IPS-15b (cell line): ENCODE measurements at regions not wholly inside any gene's neighbourhood (a gene's known extent, or its start where the extent isn't known, plus 50 kb on each side); places are given as distances from the start of the nearest gene placed in this dataset.
"Not testable (repeated sequence)": the region's sequence is repeated elsewhere in the genome, so short reads cannot be mapped to it uniquely, and the experiment has no call there.

Experiments
- H3K27me3 ChIP-seq: one replicate; pipeline ENCODE4 v1.6.1; 2013; ENCODE audit warnings: low read length; ENCODE audit not compliant: control insufficient read depth, insufficient read depth
- H3K36me3 ChIP-seq: one replicate; pipeline ENCODE4 v1.6.1; 2013; ENCODE audit warnings: low read length; ENCODE audit not compliant: control insufficient read depth, insufficient read depth
- H3K4me1 ChIP-seq: one replicate; pipeline ENCODE4 v1.6.1; 2013; ENCODE audit warnings: mild to moderate bottlenecking, low read length; ENCODE audit not compliant: control insufficient read depth, insufficient read depth
- H3K4me3 ChIP-seq: one replicate; pipeline ENCODE4 v1.5.1; 2013; ENCODE audit warnings: low read depth, low read length
- H3K9ac ChIP-seq: one replicate; pipeline ENCODE4 v1.6.1; 2013; ENCODE audit warnings: low read depth, mild to moderate bottlenecking, low read length
- H3K9me3 ChIP-seq: one replicate; pipeline ENCODE4 v1.6.1; 2013; ENCODE audit warnings: mild to moderate bottlenecking, low read length; ENCODE audit not compliant: control insufficient read depth, insufficient read depth

- Histone ChIP-seq H3K9me3 (no peaks in the 10 kb centered on the region), H3K9ac (no peak overlapping the region), H3K27me3 (no peaks in the 10 kb centered on the region), H3K36me3 (no peaks in the 10 kb centered on the region), H3K4me3 (no peak overlapping the region), H3K4me1 (no peaks in the 10 kb centered on the region)
Measured at GRCh38 chr17:71192039-71192555, 928.7 kb upstream of the SOX9 start.

- H3K9me3 ChIP-seq = no peaks in the 10 kb centered on the region
- no peak overlapping the region for H3K4me3 ChIP-seq
- H3K9ac ChIP-seq = no peak overlapping the region
- no peaks in the 10 kb centered on the region for H3K36me3 ChIP-seq
- H3K4me1 ChIP-seq = no peaks in the 10 kb centered on the region
- H3K27me3 ChIP-seq = no peaks in the 10 kb centered on the region
Measured at GRCh38 chr17:71192848-71193247, 928.0 kb upstream of the SOX9 start.

- H3K4me1 ChIP-seq = no peaks in the 10 kb centered on the region
- no peak overlapping the region for H3K4me3 ChIP-seq
- no peak overlapping the region for H3K9ac ChIP-seq
Measured at GRCh38 chr17:71200597-71200996, 920.2 kb upstream of the SOX9 start.

GRCh38 chr17:71201639-71202038 lies 919.2 kb upstream of the SOX9 start:
- Histone ChIP-seq H3K9ac (no peak overlapping the region), H3K4me1 (no peaks in the 10 kb centered on the region), H3K9me3 (no peaks in the 10 kb centered on the region), H3K27me3 (no peaks in the 10 kb centered on the region), H3K36me3 (no peaks in the 10 kb centered on the region), H3K4me3 (no peak overlapping the region)

More at GRCh38 chr17:71200597-71200996, 920.2 kb upstream of the SOX9 start:
- H3K9me3 ChIP-seq = no peaks in the 10 kb centered on the region
- H3K36me3 ChIP-seq = no peaks in the 10 kb centered on the region
- no peaks in the 10 kb centered on the region for H3K27me3 ChIP-seq

DNA sequence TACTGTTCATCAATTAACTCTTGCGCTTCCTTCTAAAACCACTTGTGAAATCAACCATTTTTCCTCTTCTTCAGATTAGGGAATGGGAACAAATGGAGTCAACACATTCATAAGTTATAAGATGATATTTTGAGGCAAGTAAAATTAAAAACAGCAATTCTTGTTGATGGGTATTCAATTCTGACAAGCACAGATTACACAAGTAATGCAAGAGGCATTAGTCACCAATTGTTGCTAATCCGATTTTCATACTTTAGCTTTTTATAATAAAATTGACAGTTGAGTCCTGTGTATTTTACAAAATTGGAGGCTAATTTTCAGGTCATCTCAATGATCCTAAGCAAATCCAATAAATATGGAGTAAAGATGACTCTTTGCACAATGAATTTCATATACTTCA lies 918.4 kb upstream of the SOX9 start:
- H3K9ac ChIP-seq = no peak overlapping the region
- no peaks in the 10 kb centered on the region for H3K36me3 ChIP-seq
- no peaks in the 10 kb centered on the region for H3K9me3 ChIP-seq

GRCh38 chr17:71203953-71204352 lies 916.9 kb upstream of the SOX9 start:
- H3K27me3 ChIP-seq = no peaks in the 10 kb centered on the region
- H3K9ac ChIP-seq = no peak overlapping the region
- H3K4me3 ChIP-seq = no peak overlapping the region
- H3K4me1 ChIP-seq = no peaks in the 10 kb centered on the region
- no peaks in the 10 kb centered on the region for H3K36me3 ChIP-seq
- H3K9me3 ChIP-seq = no peaks in the 10 kb centered on the region

More for the DNA sequence above, 918.4 kb upstream of the SOX9 start:
- no peaks in the 10 kb centered on the region for H3K4me1 ChIP-seq
- H3K4me3 ChIP-seq = no peak overlapping the region
- H3K27me3 ChIP-seq = no peaks in the 10 kb centered on the region

DNA sequence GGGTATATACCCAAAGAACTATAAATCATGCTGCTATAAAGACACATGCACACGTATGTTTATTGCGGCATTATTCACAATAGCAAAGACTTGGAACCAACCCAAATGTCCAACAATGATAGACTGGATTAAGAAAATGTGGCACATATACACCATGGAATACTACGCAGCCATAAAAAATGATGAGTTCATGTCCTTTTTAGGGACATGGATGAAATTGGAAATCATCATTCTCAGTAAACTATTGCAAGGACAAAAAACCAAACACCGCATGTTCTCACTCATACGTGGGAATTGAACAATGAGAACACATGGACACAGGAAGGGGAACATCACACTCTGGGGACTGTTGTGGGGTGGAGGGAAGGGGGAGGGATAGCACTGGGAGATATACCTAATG lies 914.9 kb upstream of the SOX9 start:
- H3K4me1 ChIP-seq, H3K4me3 ChIP-seq, H3K9me3 ChIP-seq, H3K36me3 ChIP-seq, H3K27me3 ChIP-seq, H3K9ac ChIP-seq: not testable (repeated sequence)

GRCh38 chr17:71208111-71208704 lies 912.6 kb upstream of the SOX9 start:
- no peak overlapping the region for H3K4me3 ChIP-seq
- no peaks in the 10 kb centered on the region for H3K36me3 ChIP-seq
- no peaks in the 10 kb centered on the region for H3K9me3 ChIP-seq
- no peaks in the 10 kb centered on the region for H3K27me3 ChIP-seq
- H3K9ac ChIP-seq = no peak overlapping the region
- H3K4me1 ChIP-seq = no peaks in the 10 kb centered on the region

GRCh38 chr17:71213936-71214335 lies 906.9 kb upstream of the SOX9 start:
- H3K4me3 ChIP-seq = no peak overlapping the region
- no peaks in the 10 kb centered on the region for H3K36me3 ChIP-seq
- no peak overlapping the region for H3K9ac ChIP-seq
- H3K4me1 ChIP-seq = no peaks in the 10 kb centered on the region
- H3K9me3 ChIP-seq = no peaks in the 10 kb centered on the region
- no peaks in the 10 kb centered on the region for H3K27me3 ChIP-seq

DNA sequence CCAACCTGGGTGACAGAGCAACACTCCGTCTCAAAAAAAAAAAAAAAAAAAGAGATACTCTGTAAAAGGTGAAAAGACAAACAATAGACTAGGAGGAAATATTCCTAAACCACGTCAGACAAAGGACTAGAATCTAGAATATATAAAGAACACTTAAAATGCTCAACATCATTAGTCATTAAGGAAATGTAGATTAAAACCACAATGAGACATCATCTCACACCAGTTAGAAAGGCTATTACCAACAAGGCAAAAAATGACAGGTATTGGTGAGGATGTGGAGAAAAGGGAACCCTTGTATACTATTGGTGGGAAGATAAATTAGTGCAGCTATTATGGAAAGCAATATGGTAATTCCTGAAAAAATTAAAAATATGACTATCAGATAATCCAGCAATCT lies 903.1 kb upstream of the SOX9 start:
- H3K27me3 ChIP-seq = no peaks in the 10 kb centered on the region
- H3K9ac ChIP-seq = no peak overlapping the region
- H3K9me3 ChIP-seq = no peaks in the 10 kb centered on the region
- no peak overlapping the region for H3K4me3 ChIP-seq
- H3K36me3 ChIP-seq = no peaks in the 10 kb centered on the region
- H3K4me1 ChIP-seq = no peaks in the 10 kb centered on the region

- no peaks in the 10 kb centered on the region for H3K4me1 ChIP-seq
- H3K36me3 ChIP-seq = no peaks in the 10 kb centered on the region
- no peak overlapping the region for H3K4me3 ChIP-seq
- H3K9me3 ChIP-seq = no peaks in the 10 kb centered on the region
- no peaks in the 10 kb centered on the region for H3K27me3 ChIP-seq
- no peak overlapping the region for H3K9ac ChIP-seq
Measured at GRCh38 chr17:71224824-71225575, 895.8 kb upstream of the SOX9 start.

GRCh38 chr17:71227841-71228240 lies 893.0 kb upstream of the SOX9 start:
- H3K27me3 ChIP-seq = no peaks in the 10 kb centered on the region
- H3K36me3 ChIP-seq = no peaks in the 10 kb centered on the region
- no peak overlapping the region for H3K9ac ChIP-seq
- no peaks in the 10 kb centered on the region for H3K4me1 ChIP-seq
- no peaks in the 10 kb centered on the region for H3K9me3 ChIP-seq
- no peak overlapping the region for H3K4me3 ChIP-seq
